SU-DHL-6 (cell line): ENCODE measurements at regions not wholly inside any gene's neighbourhood (a gene's known extent, or its start where the extent isn't known, plus 50 kb on each side); places are given as distances from the start of the nearest gene placed in this dataset.

Source experiments
- EZH2phosphoT487 ChIP-seq: fragments of 200-600 bp; sonication (generic), shearing (Covaris generic); conservative IDR thresholded peaks from 2 replicates; pipeline ENCODE4 v1.6.1; 2018; ENCODE audit warnings: mild to moderate bottlenecking, antibody characterized with exemption, low read length, moderate library complexity, mixed read lengths
- TF ChIP-seq, protein P1 (sequence below): fragments of 200-600 bp; sonication (generic); IDR thresholded peaks from one replicate; pipeline ENCODE4 v1.5.1; 2017; ENCODE audit warnings: antibody characterized with exemption, mild to moderate bottlenecking, low read length, moderate library complexity; ENCODE audit not compliant: insufficient read depth, poor library complexity, severe bottlenecking

DNA sequence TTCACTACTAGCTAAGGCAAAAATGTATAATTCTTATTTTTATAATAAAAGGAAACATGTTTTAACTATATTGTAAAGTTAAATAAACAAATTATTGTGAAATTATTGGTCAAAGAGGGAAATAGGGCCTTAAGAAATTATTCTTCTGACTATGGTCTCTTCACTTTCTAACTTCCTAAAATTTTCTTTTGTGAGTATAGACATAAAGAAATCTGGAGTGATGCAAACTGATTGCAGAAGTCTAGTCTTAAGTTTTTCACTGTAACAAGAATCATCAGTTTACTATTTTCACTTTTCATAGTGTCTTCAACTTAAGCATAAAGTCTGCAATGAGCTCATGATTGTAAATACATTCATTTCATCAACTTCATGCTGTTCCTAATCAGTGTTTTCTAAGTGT is 525.4 kb downstream of the TFEC start:
- TF ChIP-seq, protein P1, sequence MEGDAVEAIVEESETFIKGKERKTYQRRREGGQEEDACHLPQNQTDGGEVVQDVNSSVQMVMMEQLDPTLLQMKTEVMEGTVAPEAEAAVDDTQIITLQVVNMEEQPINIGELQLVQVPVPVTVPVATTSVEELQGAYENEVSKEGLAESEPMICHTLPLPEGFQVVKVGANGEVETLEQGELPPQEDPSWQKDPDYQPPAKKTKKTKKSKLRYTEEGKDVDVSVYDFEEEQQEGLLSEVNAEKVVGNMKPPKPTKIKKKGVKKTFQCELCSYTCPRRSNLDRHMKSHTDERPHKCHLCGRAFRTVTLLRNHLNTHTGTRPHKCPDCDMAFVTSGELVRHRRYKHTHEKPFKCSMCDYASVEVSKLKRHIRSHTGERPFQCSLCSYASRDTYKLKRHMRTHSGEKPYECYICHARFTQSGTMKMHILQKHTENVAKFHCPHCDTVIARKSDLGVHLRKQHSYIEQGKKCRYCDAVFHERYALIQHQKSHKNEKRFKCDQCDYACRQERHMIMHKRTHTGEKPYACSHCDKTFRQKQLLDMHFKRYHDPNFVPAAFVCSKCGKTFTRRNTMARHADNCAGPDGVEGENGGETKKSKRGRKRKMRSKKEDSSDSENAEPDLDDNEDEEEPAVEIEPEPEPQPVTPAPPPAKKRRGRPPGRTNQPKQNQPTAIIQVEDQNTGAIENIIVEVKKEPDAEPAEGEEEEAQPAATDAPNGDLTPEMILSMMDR, result no peak
- no peak for TF ChIP-seq EZH2phosphoT487
